GM19467 (cell line): ENCODE measurements at regions not wholly inside any gene's neighbourhood (a gene's known extent, or its start where the extent isn't known, plus 50 kb on each side); places are given as distances from the start of the nearest gene placed in this dataset.
"Not testable (repeated sequence)": the region's sequence is repeated elsewhere in the genome, so short reads cannot be mapped to it uniquely, and the experiment has no call there.

ENCODE experiments used
- ATAC-seq: cut with Tn5 transposase; IDR thresholded peaks from one replicate; pipeline ENCODE4 v1.9.1; 2021; ENCODE audit warnings: mild to moderate bottlenecking, moderate library complexity; ENCODE audit not compliant: unreplicated experiment

DNA sequence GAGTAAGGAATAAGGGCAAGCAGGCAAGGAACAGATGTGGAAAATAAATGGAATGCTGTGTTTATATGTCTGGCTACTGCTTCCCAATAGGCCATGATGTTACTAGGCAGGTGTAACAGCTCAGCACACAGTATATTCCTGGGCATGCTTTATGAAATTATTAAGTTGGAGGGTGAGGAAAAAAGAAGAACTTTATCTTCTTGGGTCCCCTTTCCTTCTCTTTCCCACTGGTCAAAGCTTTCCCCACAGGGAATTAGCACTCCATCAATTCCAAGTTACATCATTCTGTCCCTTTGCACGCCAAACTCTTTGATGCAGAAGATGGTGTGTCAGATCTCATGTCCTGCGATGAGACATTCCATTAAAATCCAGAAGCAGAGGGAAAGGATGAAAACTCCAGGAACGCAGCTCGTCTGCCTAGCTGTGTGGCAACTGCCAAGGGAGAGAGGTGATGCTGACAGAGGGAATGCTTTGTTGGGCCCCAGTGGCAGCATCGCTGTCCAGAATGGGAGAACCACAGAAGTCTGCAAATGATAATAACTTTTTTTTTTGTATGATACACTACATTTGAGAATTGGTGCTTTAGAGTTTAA is 447.3 kb upstream of the ARRDC3 start:
- ATAC-seq, result no peak

GRCh38 chr5:91825618-91826017 is 442.5 kb upstream of the ARRDC3 start:
- ATAC-seq, result no peak

- no peak for ATAC-seq
Observed at GRCh38 chr5:91824406-91824805, 441.3 kb upstream of the ARRDC3 start.

DNA sequence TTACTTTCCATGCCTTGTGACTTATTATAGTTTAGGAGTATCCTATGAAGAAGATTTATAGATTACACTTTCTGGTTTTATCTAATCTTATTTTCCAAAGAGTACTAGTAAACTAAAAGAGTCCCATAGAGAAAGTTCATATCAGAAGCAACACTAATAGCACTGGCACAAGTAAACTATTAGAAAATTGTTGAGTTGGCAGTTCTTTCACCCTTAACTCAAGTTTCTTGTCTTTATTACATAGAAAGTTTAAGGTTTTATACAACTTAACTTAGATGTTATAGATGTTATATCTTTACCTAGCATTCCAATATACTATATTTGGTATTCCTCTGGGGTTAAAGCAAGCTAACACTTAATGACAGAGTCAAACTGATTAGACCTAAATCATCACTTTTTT is 437.8 kb upstream of the ARRDC3 start:
- no peak for ATAC-seq

DNA sequence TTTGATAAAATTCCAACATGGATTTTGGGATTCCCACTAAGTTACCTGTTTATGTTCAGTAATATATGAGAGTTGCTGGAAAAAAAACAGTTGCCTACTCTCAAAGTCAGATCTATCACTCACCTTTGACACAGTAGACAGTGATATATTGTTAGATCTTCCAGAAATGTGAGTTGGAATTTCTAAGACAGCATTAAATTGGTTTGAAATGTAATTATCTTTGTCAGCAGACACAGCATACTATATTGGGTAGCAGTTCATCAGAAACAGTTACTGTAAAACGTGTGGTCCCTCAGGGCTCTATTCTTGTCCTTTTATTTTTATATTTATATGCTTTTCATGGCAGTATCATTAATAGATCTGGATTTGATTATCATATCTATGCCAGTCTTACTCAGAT is 433.6 kb upstream of the ARRDC3 start:
- no peak for ATAC-seq

GRCh38 chr5:91797576-91797975 is 414.5 kb upstream of the ARRDC3 start:
- no peak for ATAC-seq

DNA sequence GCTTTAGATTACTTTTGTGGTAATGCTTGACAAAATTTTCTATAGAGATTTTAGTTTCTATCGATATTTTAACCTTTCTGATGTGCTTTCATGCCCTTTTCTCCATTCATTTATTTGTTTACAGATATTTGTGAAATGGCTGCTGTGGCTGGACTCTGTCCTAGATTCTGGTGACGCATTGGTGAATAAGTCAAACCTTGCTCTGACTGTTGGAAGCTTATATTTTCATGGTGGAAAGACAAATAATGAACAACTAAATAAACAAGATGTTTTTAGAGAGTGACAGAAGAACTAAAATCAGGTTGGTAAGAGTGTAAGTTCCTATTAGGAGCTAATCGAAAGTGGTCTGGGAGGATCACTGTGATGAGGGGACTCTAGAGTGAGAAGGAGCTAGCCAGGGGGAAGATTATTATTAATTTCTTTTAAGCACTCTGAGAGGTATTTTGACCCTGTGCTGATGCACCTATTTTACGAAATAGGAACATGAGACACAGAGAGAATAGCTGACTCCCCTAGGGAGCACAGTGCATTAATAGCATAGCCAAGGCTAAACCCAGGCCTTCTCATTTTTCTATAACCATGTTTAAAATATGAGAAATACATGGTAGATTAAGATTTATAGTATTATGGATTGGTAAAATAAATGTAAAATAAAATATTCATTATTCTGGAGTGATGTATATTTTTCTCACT is 411.9 kb upstream of the ARRDC3 start:
- no peak for ATAC-seq

DNA sequence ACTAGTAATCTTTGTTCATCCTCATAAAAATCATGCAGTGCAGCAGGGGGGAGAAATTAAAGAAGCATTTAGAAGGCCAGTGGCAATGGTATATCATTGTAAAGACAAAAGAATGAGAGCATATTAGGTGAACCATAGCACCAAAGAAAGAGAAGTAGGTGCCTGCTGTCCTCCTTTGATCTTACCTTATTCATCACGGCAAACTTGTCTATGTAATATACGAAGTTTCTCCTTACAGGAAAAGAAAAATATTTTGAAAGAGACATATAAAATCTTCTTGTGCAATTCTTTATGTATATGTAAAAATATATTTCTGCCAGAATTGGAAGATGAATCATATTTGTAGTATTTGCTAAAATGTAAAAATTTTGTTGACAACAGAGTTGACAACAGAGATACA is 411.3 kb upstream of the ARRDC3 start:
- no peak for ATAC-seq

- no peak for ATAC-seq
Observed at GRCh38 chr5:91787718-91788117, 404.6 kb upstream of the ARRDC3 start.

DNA sequence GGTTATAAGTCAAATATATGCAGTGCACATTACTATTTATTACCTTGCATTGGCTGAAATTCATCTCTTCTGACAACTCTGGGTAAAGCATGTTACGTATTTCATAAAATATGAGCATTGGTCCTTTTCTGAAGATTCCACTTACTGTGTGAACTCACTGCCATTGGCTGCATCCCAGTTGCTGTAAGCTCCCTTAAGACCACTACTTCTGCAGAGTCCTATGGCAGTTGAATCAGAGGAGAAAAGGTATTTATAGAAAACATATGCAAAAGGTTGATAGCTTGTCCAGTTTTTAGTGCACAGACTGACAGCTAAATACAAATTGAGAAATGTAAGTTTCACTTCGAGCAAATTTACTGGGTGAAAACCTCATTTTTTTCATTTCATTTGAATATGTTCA is 394.6 kb upstream of the ARRDC3 start:
- ATAC-seq, result no peak

DNA sequence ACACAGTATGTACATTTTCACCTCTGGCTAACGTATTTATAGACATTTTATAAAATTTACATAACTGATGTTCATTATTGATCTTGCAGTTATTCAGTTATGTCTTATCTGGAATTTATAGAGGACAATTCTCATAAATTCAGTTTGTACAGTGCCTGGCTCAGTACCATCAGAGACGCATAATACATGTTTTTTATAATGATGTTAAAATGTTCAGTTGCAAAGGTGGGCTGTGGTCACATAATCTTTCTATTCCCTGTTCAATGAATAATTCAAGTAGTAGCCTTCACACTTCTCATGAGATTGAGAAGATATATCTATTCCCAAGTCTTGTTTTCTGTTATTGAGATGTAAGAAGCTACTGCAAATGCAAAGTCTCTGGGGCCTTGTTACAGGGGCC is 393.1 kb upstream of the ARRDC3 start:
- no peak for ATAC-seq

- no peak for ATAC-seq
Observed at GRCh38 chr5:91770400-91770799, 387.3 kb upstream of the ARRDC3 start.

DNA sequence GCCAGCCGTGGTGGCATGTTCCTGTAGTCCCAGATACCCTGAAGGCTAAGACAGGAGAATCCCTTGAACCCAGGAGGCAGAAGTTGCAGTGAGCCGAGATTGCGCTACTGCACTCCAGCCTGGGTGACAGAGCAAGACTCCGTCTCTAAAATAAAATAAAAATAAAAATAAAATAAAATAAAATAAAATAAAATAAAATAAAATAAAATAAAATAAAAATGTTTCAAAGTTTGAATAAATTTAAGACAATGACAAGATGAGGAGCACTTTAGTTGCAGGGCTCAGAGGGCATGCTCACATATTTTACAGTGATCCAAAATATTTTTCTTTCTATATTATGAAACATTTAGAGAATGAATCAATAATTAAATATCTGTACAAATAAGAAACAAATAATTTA is 374.3 kb upstream of the ARRDC3 start:
- not testable (repeated sequence) for ATAC-seq

DNA sequence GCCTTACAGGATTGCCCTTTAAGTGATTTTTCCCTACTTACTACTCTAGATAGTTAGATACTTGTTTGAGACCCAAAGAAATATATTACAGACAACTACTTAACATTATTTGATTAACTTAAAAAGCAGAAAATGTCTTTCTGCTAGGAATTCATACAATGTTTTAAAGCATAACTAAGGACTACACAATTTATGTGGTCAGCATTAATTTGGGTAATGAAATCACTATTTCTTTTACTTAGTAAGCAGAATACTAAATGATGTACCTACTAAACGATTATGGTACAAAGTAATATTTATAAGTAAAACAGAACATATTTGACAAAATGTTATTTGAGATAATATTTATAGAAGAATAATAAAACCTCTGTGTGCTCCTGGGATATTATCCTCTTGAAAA is 371.9 kb upstream of the ARRDC3 start:
- no peak for ATAC-seq

GRCh38 chr5:91744470-91744869 is 361.4 kb upstream of the ARRDC3 start:
- not testable (repeated sequence) for ATAC-seq

- no peak for ATAC-seq
Observed at GRCh38 chr5:91742550-91742949, 359.4 kb upstream of the ARRDC3 start.

GRCh38 chr5:91741764-91742505 is 358.8 kb upstream of the ARRDC3 start:
- no peak for ATAC-seq

DNA sequence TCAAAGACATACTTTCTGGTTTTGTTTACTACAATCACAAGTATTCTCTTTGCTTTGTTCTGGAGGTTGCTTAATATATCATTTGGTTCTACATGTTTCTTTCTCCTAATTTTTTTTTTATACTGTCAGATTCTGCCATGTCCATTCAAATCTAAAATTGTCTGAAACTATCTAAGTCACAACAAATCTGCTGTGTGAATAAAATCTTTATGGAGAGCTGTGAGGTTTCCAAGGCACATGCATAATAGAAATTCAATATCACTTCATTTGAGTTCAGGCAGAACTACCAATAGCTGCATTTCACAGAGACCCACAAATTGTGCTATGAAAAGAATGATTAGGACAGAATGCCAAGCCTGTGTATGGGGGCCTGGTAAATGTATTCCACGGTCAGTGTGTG is 346.9 kb upstream of the ARRDC3 start:
- no peak for ATAC-seq

GRCh38 chr5:91727463-91727862 is 344.3 kb upstream of the ARRDC3 start:
- ATAC-seq, result no peak

DNA sequence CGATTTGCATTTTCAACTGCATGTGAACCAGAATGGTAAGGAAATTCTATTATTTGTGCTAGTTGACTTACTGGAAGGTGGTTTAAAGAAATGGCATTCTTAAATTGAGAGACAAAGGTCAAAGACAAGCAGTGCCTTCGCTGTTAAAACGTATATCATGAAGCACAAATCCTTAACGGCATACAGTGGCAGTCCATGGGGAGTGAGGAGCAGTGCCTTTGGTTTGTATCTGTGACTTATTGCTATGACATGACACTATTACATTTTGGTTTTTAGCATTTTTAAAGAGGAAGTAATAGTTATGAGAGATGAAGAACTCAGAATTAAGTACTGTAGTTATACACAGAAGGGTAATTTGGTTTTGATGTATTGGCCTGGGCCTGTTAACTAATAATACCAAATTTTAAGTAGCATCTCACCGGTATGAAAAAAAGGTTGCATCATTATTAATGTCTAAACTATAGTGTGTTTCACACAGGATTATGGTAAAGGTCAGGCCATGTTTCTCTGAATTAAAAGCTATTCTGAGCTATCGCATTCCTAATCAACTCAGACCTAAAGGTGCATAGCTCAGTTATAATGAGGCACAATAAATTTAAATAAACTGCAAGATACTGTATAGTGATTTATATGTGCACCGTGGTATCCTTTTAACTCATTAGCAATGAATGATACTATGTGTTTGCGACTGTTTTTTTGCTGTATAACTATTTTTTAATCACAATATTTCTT is 339.8 kb upstream of the ARRDC3 start:
- no peak for ATAC-seq

DNA sequence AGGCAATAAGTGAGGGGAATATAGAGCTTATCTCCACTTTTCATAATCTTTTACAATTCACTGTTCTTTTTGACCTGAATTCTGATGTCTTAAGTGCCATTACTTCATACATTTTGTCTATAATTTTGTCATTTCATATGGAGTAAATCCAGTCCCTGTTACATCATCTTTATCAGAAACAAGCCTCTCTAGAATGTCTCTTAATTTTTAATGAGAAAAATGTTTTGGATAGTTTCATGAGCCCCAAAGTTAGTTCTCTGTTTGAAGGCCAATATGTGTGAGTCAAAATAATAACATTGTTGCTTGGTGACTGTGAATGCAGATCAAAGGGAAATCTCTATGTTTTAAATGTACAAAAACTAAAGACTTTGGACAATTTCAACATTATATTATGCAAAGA is 329.6 kb upstream of the ARRDC3 start:
- no peak for ATAC-seq

- ATAC-seq, result no peak
Observed at GRCh38 chr5:91707521-91707841, 324.4 kb upstream of the ARRDC3 start.
